COLO829 (cell line): ENCODE measurements at regions not wholly inside any gene's neighbourhood (a gene's known extent, or its start where the extent isn't known, plus 50 kb on each side); places are given as distances from the start of the nearest gene placed in this dataset.
"Not testable (repeated sequence)": the region's sequence is repeated elsewhere in the genome, so short reads cannot be mapped to it uniquely, and the experiment has no call there.

ENCODE experiments used
- DNase-seq: peaks from one replicate; pipeline ENCODE4 v3.0.0; 2012; ENCODE audit warnings: low spot score

GRCh38 chr1:199792874-199793273, 234.6 kb upstream of the NR5A2 start:
- no peak for DNase-seq

- no peak for DNase-seq
These were observed 233.2 kb upstream of the NR5A2 start for GRCh38 chr1:199794105-199794863.

- DNase-seq, result no peak
These were observed 228.4 kb upstream of the NR5A2 start for GRCh38 chr1:199799116-199799515.

- DNase-seq, result no peak
These were observed 223.0 kb upstream of the NR5A2 start for GRCh38 chr1:199804526-199804925.

- no peak for DNase-seq
These were observed 219.2 kb upstream of the NR5A2 start for GRCh38 chr1:199808110-199808870.

GRCh38 chr1:199809311-199809710, 218.2 kb upstream of the NR5A2 start:
- DNase-seq, result no peak

- no peak for DNase-seq
These were observed 216.3 kb upstream of the NR5A2 start for GRCh38 chr1:199811163-199811562.

- no peak for DNase-seq
These were observed 214.3 kb upstream of the NR5A2 start for GRCh38 chr1:199813198-199813597.

- DNase-seq, result no peak
These were observed 211.6 kb upstream of the NR5A2 start for GRCh38 chr1:199815947-199816346.

- no peak for DNase-seq
These were observed 210.2 kb upstream of the NR5A2 start for GRCh38 chr1:199817266-199817665.

GRCh38 chr1:199821029-199821779, 206.3 kb upstream of the NR5A2 start:
- DNase-seq, result peak; percentile 28

- DNase-seq, result no peak
These were observed 195.1 kb upstream of the NR5A2 start for GRCh38 chr1:199832451-199832850.

- DNase-seq, result no peak
These were observed 192.8 kb upstream of the NR5A2 start for GRCh38 chr1:199834711-199835110.

GRCh38 chr1:199836430-199836829, 191.1 kb upstream of the NR5A2 start:
- DNase-seq, result no peak

- DNase-seq, result no peak
These were observed 190.2 kb upstream of the NR5A2 start for GRCh38 chr1:199837321-199837720.

GRCh38 chr1:199839608-199840007, 187.9 kb upstream of the NR5A2 start:
- DNase-seq, result not testable (repeated sequence)

GRCh38 chr1:199843096-199843495, 184.4 kb upstream of the NR5A2 start:
- not testable (repeated sequence) for DNase-seq

- no peak for DNase-seq
These were observed 183.6 kb upstream of the NR5A2 start for GRCh38 chr1:199843861-199844260.

GRCh38 chr1:199847021-199847420, 180.5 kb upstream of the NR5A2 start:
- DNase-seq, result no peak

GRCh38 chr1:199851439-199852140, 175.9 kb upstream of the NR5A2 start:
- no peak for DNase-seq

GRCh38 chr1:199854686-199855321, 172.7 kb upstream of the NR5A2 start:
- DNase-seq, result no peak

- DNase-seq, result peak; percentile 73
These were observed 171.9 kb upstream of the NR5A2 start for GRCh38 chr1:199855580-199855979.
